HFF-Myc (cell line): ENCODE measurements at regions not wholly inside any gene's neighbourhood (a gene's known extent, or its start where the extent isn't known, plus 50 kb on each side); places are given as distances from the start of the nearest gene placed in this dataset.

Experiments used
- DNase-seq: peaks from one replicate; pipeline ENCODE4 v3.0.0-alpha.2; 2011; ENCODE audit warnings: low read depth; ENCODE audit errors: extremely low read depth
- H3K4me3 ChIP-seq: replicated peaks from 2 replicates; pipeline ENCODE4 v1.5.1; 2011; ENCODE audit warnings: low read depth, mild to moderate bottlenecking, control low read depth, low read length
- CTCF ChIP-seq: IDR thresholded peaks from 2 replicates; pipeline ENCODE4 v1.5.1; 2012; ENCODE audit warnings: mild to moderate bottlenecking, low read depth, low read length, control low read depth; ENCODE audit errors: missing control alignments

GRCh38 chr14:77985211-77985615 is 185.0 kb upstream of the NRXN3 start:
- no peak for TF ChIP-seq CTCF
- DNase-seq, result no peak
- H3K4me3 ChIP-seq, result no peak overlapping the region

GRCh38 chr14:77986773-77987172 is 183.4 kb upstream of the NRXN3 start:
- no peak for TF ChIP-seq CTCF
- no peak overlapping the region for H3K4me3 ChIP-seq
- no peak for DNase-seq

- no peak for TF ChIP-seq CTCF
- no peak for DNase-seq
- no peak overlapping the region for H3K4me3 ChIP-seq
Measured at GRCh38 chr14:77988096-77988870, 181.9 kb upstream of the NRXN3 start.

GRCh38 chr14:77988970-77989369 is 181.2 kb upstream of the NRXN3 start:
- TF ChIP-seq CTCF, result no peak
- no peak overlapping the region for H3K4me3 ChIP-seq
- DNase-seq, result peak; percentile 57

- no peak for DNase-seq
- no peak for TF ChIP-seq CTCF
- H3K4me3 ChIP-seq, result no peak overlapping the region
Measured at GRCh38 chr14:77989441-77989991, 180.7 kb upstream of the NRXN3 start.

- no peak overlapping the region for H3K4me3 ChIP-seq
- DNase-seq, result no peak
- no peak for TF ChIP-seq CTCF
Measured at GRCh38 chr14:77990337-77990736, 179.8 kb upstream of the NRXN3 start.
